ENCODE measurements at regions not wholly inside any gene's neighbourhood (a gene's known extent, or its start where the extent isn't known, plus 50 kb on each side); places are given as distances from the start of the nearest gene placed in this dataset.
"Not testable (repeated sequence)": the region's sequence is repeated elsewhere in the genome, so short reads cannot be mapped to it uniquely, and the experiment has no call there.

DNA sequence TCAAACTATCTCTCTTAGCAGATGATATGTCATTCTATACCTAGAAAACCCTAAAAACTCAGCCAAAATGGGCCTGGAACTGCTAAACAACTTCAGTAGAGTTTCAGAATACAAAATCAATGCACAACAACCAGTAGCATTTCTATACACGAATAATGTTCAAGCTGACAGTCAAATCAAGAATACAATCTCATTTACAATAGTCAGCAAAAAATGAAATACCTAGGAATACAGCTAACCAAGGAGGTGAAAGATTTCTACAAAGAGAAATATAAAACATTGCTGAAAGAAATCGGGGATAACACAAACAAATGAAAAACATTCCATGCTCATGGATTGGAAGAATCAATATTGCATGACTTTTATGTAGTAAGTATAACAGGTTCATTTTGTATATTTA is 804.8 kb downstream of the SLITRK1 start:
- Histone ChIP-seq H3K27ac (no peak overlapping the region), H3K27me3 (no peaks in the 10 kb centered on the region), H3K4me3 (no peak overlapping the region), H3K4me1 (no peaks in the 10 kb centered on the region), H3K9me3 (no peaks in the 10 kb centered on the region), H3K36me3 (no peaks in the 10 kb centered on the region)
- intact Hi-C loops (cut with DNase I) = no loop called here
- 64 to 75% methylated on average over 2 of the region's 2 CpGs for WGBS, 2 donors
- no peak for DNase-seq
- no peak for TF ChIP-seq EP300 (IDR thresholded peaks at IDR 0.05)
- TF ChIP-seq POLR2A (IDR thresholded peaks at IDR 0.05) = no peak
- TF ChIP-seq, protein P1, sequence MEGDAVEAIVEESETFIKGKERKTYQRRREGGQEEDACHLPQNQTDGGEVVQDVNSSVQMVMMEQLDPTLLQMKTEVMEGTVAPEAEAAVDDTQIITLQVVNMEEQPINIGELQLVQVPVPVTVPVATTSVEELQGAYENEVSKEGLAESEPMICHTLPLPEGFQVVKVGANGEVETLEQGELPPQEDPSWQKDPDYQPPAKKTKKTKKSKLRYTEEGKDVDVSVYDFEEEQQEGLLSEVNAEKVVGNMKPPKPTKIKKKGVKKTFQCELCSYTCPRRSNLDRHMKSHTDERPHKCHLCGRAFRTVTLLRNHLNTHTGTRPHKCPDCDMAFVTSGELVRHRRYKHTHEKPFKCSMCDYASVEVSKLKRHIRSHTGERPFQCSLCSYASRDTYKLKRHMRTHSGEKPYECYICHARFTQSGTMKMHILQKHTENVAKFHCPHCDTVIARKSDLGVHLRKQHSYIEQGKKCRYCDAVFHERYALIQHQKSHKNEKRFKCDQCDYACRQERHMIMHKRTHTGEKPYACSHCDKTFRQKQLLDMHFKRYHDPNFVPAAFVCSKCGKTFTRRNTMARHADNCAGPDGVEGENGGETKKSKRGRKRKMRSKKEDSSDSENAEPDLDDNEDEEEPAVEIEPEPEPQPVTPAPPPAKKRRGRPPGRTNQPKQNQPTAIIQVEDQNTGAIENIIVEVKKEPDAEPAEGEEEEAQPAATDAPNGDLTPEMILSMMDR (IDR thresholded peaks at IDR 0.05) = no peak
- no peak for TF ChIP-seq POLR2AphosphoS5 (IDR thresholded peaks at IDR 0.05)

DNA sequence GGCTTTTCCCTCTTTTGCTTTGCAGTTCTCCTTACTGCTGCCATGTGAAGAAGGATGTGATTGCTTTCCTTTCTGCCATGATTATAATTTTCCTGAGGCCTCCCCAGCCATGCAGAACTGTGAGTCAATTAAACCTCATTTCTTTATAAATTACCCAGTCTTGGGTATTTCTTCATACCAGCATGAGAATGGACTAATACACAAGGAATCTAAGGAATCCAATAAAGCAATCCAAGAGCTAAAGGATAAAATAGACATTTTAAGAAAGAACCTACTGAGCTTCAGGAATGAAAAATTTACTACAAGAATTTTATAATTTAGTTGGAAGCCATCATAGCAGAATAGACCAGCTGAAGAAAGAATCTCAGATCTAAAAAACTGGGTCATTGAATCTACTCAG is 808.3 kb downstream of the SLITRK1 start:
- H3K4me1 ChIP-seq; H3K9me3 ChIP-seq; H3K27me3 ChIP-seq; intact Hi-C loops (cut with DNase I); DNase-seq; H3K4me3 ChIP-seq; H3K36me3 ChIP-seq: not testable (repeated sequence)
- H3K27ac ChIP-seq = peak overlapping the region in 1 of 4 donors; percentile 17

DNA sequence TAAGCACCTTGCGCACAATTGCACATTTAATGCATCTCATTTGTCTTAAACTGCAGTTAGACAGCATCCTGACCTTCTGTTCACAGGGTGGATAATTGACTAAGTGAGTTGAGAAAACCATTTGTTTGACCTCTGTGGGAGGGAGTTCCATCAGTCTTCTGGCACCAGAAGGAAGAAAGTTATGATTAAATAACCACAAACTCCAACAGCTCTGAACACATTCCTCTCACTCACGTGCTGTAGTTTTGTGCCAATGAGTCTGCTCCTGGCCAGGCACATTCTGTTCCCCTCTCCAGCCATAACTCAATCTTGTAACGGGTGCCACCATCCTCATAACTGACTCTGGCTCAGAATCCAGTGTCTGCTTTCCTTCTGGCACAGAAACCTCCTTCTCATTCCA is 817.2 kb downstream of the SLITRK1 start:
- H3K4me1 ChIP-seq = peaks cover 0 to 50% (median 21%) of the 10 kb centered on the region in 4 donors
- intact Hi-C loops (cut with DNase I) = loop anchor here (2.0 to 10.0 kb wide), 2 partner anchors 56 to 120 kb away; no protein-coding TSS in a partner anchor
- H3K27ac ChIP-seq = peak overlapping the region; percentile 63 to 76 (median 73)
- H3K9me3 ChIP-seq = no peaks in the 10 kb centered on the region
- peak; percentile 93 for DNase-seq
- no peaks in the 10 kb centered on the region for H3K36me3 ChIP-seq
- no peaks in the 10 kb centered on the region for H3K27me3 ChIP-seq
- no peak for TF ChIP-seq POLR2A (IDR thresholded peaks at IDR 0.05)
- TF ChIP-seq POLR2AphosphoS5 (IDR thresholded peaks at IDR 0.05) = peak; percentile 97 to 99 (median 98)
- peak; percentile 99 to 100 (median 99) for TF ChIP-seq EP300 (IDR thresholded peaks at IDR 0.05)
- H3K4me3 ChIP-seq = no peak overlapping the region
- 42 to 52% methylated on average over 3 of the region's 3 CpGs for WGBS, 2 donors

DNA sequence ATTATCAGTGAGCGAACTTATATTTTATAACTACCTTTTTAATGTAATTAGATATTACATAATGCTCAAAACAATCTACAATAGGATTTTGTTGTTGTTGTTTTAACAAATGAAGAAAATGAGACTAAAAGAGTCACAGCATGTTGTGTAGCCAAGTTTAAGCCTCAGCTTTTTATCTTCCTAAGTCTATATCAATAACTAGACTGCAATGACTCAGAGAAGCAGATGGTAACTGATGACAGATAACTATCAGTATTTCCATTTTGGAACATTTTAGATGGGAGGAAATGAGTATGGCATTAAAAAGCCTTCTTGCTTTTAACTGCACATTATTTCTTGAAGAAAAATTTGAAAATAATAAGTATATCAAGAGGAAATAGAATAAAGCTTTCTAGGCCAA is 825.2 kb downstream of the SLITRK1 start:
- Histone ChIP-seq H3K27me3 (no peaks in the 10 kb centered on the region), H3K4me1 (peaks cover 0 to 15% (median 7%) of the 10 kb centered on the region in 4 donors), H3K4me3 (no peak overlapping the region), H3K36me3 (no peaks in the 10 kb centered on the region), H3K27ac (no peak overlapping the region), H3K9me3 (no peaks in the 10 kb centered on the region)
- no peak for DNase-seq
- 92 to 93% methylated on average over 1 of the region's 1 CpG for WGBS, 2 donors
- intact Hi-C loops (cut with DNase I) = no loop called here
- TF ChIP-seq POLR2AphosphoS5 (IDR thresholded peaks at IDR 0.05) (no peak), EP300 (IDR thresholded peaks at IDR 0.05) (no peak), POLR2A (IDR thresholded peaks at IDR 0.05) (no peak)
- TF ChIP-seq, protein P1 (IDR thresholded peaks at IDR 0.05) = no peak

DNA sequence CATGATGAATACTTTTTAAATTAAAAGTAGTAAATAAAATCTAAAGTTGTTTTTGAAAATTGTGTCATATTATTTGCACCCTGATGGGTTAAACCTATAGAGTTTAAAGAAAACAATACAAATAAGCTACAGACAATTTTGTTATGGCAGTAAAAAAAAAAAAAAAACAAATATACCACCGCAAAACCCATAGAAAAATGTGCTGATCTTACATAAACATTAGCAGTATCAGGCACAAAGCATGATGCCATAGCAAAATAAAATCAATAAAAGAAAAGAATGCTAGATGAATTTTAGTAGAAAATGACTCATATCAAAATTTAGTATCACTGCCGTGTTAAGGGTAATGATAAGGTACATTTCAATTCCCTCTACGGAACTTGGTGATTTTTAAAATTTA is 826.0 kb downstream of the SLITRK1 start:
- H3K27me3 ChIP-seq = no peaks in the 10 kb centered on the region
- 85 to 95% methylated on average over 3 of the region's 3 CpGs for WGBS, 2 donors
- intact Hi-C loops (cut with DNase I) = no loop called here

More for the DNA sequence above, 826.0 kb downstream of the SLITRK1 start:
- no peaks in the 10 kb centered on the region for H3K36me3 ChIP-seq
- DNase-seq = no peak
- TF ChIP-seq POLR2A (IDR thresholded peaks at IDR 0.05) (no peak), POLR2AphosphoS5 (IDR thresholded peaks at IDR 0.05) (no peak), EP300 (IDR thresholded peaks at IDR 0.05) (no peak)
- TF ChIP-seq, protein P1 (IDR thresholded peaks at IDR 0.05) = no peak
- no peak overlapping the region for H3K4me3 ChIP-seq
- peaks cover 0 to 7% (median 2%) of the 10 kb centered on the region in 4 donors for H3K4me1 ChIP-seq
- no peaks in the 10 kb centered on the region for H3K9me3 ChIP-seq
- no peak overlapping the region for H3K27ac ChIP-seq

Data from sigmoid colon (tissue), 6 donors.